ENCODE measurements at regions not wholly inside any gene's neighbourhood (a gene's known extent, or its start where the extent isn't known, plus 50 kb on each side); places are given as distances from the start of the nearest gene placed in this dataset.

- H4K20me1 ChIP-seq (ENCODE audit: insufficient read depth, low read depth, low read length): no peaks in the 10 kb centered on the region
- no peak overlapping the region for H3K9ac ChIP-seq (ENCODE audit: low read length)
- H3K27me3 ChIP-seq (ENCODE audit: low read length): no peaks in the 10 kb centered on the region
- H3K4me3 ChIP-seq (ENCODE audit: low read length): no peak overlapping the region
- H3K36me3 ChIP-seq (ENCODE audit: insufficient read depth, low read length): no peaks in the 10 kb centered on the region
- H3K79me2 ChIP-seq (ENCODE audit: low read length): no peaks in the 10 kb centered on the region
- H3K9me3 ChIP-seq (ENCODE audit: low read length): peaks cover 31% of the 10 kb centered on the region
- H3K9me2 ChIP-seq (replicated peaks; ENCODE audit: insufficient read depth, low read length): no peaks in the 10 kb centered on the region
- no peak for DNase-seq
- no peak overlapping the region for H3K27ac ChIP-seq (ENCODE audit: low read length)
- no peak overlapping the region for H3K4me2 ChIP-seq (ENCODE audit: low read depth, low read length, poor library complexity, severe bottlenecking)
- H2AFZ ChIP-seq (ENCODE audit: low read length): no peak overlapping the region
- no peaks in the 10 kb centered on the region for H3K4me1 ChIP-seq (ENCODE audit: low read length)
Measured at GRCh38 chr4:126056116-126056650, 741.4 kb downstream of the FAT4 start.

- Histone ChIP-seq H3K27me3 (ENCODE audit: low read length) (no peaks in the 10 kb centered on the region), H2AFZ (ENCODE audit: low read length) (no peak overlapping the region), H3K9ac (ENCODE audit: low read length) (no peak overlapping the region), H3K36me3 (ENCODE audit: insufficient read depth, low read length) (no peaks in the 10 kb centered on the region), H3K4me1 (ENCODE audit: low read length) (no peaks in the 10 kb centered on the region), H3K79me2 (ENCODE audit: low read length) (no peaks in the 10 kb centered on the region), H3K4me2 (ENCODE audit: low read depth, low read length, poor library complexity, severe bottlenecking) (no peak overlapping the region), H3K9me3 (ENCODE audit: low read length) (peaks cover 32% of the 10 kb centered on the region), H3K27ac (ENCODE audit: low read length) (no peak overlapping the region), H3K4me3 (ENCODE audit: low read length) (no peak overlapping the region), H4K20me1 (ENCODE audit: insufficient read depth, low read depth, low read length) (no peaks in the 10 kb centered on the region), H3K9me2 (replicated peaks; ENCODE audit: insufficient read depth, low read length) (no peaks in the 10 kb centered on the region)
- no peak for DNase-seq
Measured at GRCh38 chr4:126057371-126057770, 742.6 kb downstream of the FAT4 start.

GRCh38 chr4:126058596-126058995 is 743.8 kb downstream of the FAT4 start:
- H3K27me3 ChIP-seq (ENCODE audit: low read length): no peaks in the 10 kb centered on the region
- H4K20me1 ChIP-seq (ENCODE audit: insufficient read depth, low read depth, low read length): no peaks in the 10 kb centered on the region
- no peaks in the 10 kb centered on the region for H3K36me3 ChIP-seq (ENCODE audit: insufficient read depth, low read length)
- H3K9ac ChIP-seq (ENCODE audit: low read length): no peak overlapping the region
- H3K4me3 ChIP-seq (ENCODE audit: low read length): no peak overlapping the region
- no peaks in the 10 kb centered on the region for H3K9me2 ChIP-seq (replicated peaks; ENCODE audit: insufficient read depth, low read length)
- H3K4me2 ChIP-seq (ENCODE audit: low read depth, low read length, poor library complexity, severe bottlenecking): no peak overlapping the region
- H3K79me2 ChIP-seq (ENCODE audit: low read length): no peaks in the 10 kb centered on the region
- H2AFZ ChIP-seq (ENCODE audit: low read length): no peak overlapping the region
- H3K4me1 ChIP-seq (ENCODE audit: low read length): no peaks in the 10 kb centered on the region
- no peak overlapping the region for H3K27ac ChIP-seq (ENCODE audit: low read length)
- H3K9me3 ChIP-seq (ENCODE audit: low read length): peaks cover 32% of the 10 kb centered on the region
- no peak for DNase-seq

DNA sequence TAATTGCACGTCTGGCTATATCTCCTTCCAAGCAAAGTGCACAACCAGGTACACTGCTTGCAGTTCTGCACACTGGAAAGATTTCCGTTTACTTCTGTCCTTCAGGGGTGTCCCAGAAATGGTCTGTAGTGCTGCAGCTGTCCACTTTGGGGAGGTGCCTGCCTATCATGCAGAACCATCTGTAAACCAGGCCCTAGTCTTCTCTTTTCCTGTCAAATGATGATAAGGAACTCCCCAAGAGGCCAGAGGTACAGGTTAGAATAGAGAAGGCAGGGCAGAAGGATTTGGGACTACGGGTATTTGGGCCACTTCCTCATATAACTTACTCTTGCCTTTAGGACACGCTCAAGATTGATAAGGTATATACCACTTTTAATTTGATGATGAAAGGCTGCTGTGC is 746.9 kb downstream of the FAT4 start:
- Histone ChIP-seq H2AFZ (ENCODE audit: low read length) (no peak overlapping the region), H3K9me3 (ENCODE audit: low read length) (peaks cover 29% of the 10 kb centered on the region), H3K4me3 (ENCODE audit: low read length) (no peak overlapping the region), H3K9me2 (replicated peaks; ENCODE audit: insufficient read depth, low read length) (no peaks in the 10 kb centered on the region), H3K9ac (ENCODE audit: low read length) (no peak overlapping the region), H3K27me3 (ENCODE audit: low read length) (no peaks in the 10 kb centered on the region), H3K4me2 (ENCODE audit: low read depth, low read length, poor library complexity, severe bottlenecking) (no peak overlapping the region), H4K20me1 (ENCODE audit: insufficient read depth, low read depth, low read length) (no peaks in the 10 kb centered on the region), H3K79me2 (ENCODE audit: low read length) (no peaks in the 10 kb centered on the region), H3K4me1 (ENCODE audit: low read length) (no peaks in the 10 kb centered on the region), H3K36me3 (ENCODE audit: insufficient read depth, low read length) (no peaks in the 10 kb centered on the region), H3K27ac (ENCODE audit: low read length) (no peak overlapping the region)
- no peak for DNase-seq

DNA sequence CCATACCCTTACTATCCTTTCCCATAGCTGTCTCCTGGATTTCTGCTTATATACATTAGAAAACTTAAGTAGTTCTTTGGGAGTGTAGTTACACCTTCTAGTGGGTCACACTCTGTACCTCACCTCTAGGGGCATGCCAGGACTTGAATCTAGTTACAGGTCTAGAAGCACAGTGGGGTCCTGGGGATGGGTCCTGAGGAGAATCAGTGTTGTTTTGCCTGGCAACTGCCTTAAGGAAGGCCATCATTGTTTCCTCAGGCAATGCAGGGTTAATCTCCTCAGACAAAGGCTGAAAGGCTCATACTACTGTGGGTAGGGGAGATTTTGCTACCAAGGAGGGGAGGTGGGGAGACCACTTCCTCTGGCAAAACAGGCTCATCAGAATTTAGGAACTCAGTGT is 750.3 kb downstream of the FAT4 start:
- H2AFZ ChIP-seq (ENCODE audit: low read length): no peak overlapping the region
- H3K4me2 ChIP-seq (ENCODE audit: low read depth, low read length, poor library complexity, severe bottlenecking): no peak overlapping the region
- no peaks in the 10 kb centered on the region for H3K36me3 ChIP-seq (ENCODE audit: insufficient read depth, low read length)
- H3K9ac ChIP-seq (ENCODE audit: low read length): no peak overlapping the region
- no peak overlapping the region for H3K4me3 ChIP-seq (ENCODE audit: low read length)
- DNase-seq: no peak
- no peaks in the 10 kb centered on the region for H3K79me2 ChIP-seq (ENCODE audit: low read length)
- no peak overlapping the region for H3K27ac ChIP-seq (ENCODE audit: low read length)
- H3K27me3 ChIP-seq (ENCODE audit: low read length): no peaks in the 10 kb centered on the region
- H3K4me1 ChIP-seq (ENCODE audit: low read length): no peaks in the 10 kb centered on the region
- peaks cover 22% of the 10 kb centered on the region for H3K9me3 ChIP-seq (ENCODE audit: low read length)
- no peaks in the 10 kb centered on the region for H3K9me2 ChIP-seq (replicated peaks; ENCODE audit: insufficient read depth, low read length)
- no peaks in the 10 kb centered on the region for H4K20me1 ChIP-seq (ENCODE audit: insufficient read depth, low read depth, low read length)

- Histone ChIP-seq H3K4me1 (ENCODE audit: low read length) (no peaks in the 10 kb centered on the region), H4K20me1 (ENCODE audit: insufficient read depth, low read depth, low read length) (no peaks in the 10 kb centered on the region), H3K27ac (ENCODE audit: low read length) (no peak overlapping the region), H3K79me2 (ENCODE audit: low read length) (no peaks in the 10 kb centered on the region), H3K36me3 (ENCODE audit: insufficient read depth, low read length) (no peaks in the 10 kb centered on the region), H3K9me3 (ENCODE audit: low read length) (peaks cover 6% of the 10 kb centered on the region), H2AFZ (ENCODE audit: low read length) (no peak overlapping the region), H3K9me2 (replicated peaks; ENCODE audit: insufficient read depth, low read length) (no peaks in the 10 kb centered on the region), H3K4me3 (ENCODE audit: low read length) (no peak overlapping the region), H3K27me3 (ENCODE audit: low read length) (no peaks in the 10 kb centered on the region), H3K9ac (ENCODE audit: low read length) (no peak overlapping the region), H3K4me2 (ENCODE audit: low read depth, low read length, poor library complexity, severe bottlenecking) (no peak overlapping the region)
- DNase-seq: no peak
Measured at GRCh38 chr4:126071346-126072333, 756.9 kb downstream of the FAT4 start.

- DNase-seq: no peak
- Histone ChIP-seq H2AFZ (ENCODE audit: low read length) (no peak overlapping the region), H3K36me3 (ENCODE audit: insufficient read depth, low read length) (no peaks in the 10 kb centered on the region), H3K9me2 (replicated peaks; ENCODE audit: insufficient read depth, low read length) (no peaks in the 10 kb centered on the region), H4K20me1 (ENCODE audit: insufficient read depth, low read depth, low read length) (no peaks in the 10 kb centered on the region), H3K4me3 (ENCODE audit: low read length) (no peak overlapping the region), H3K9ac (ENCODE audit: low read length) (no peak overlapping the region), H3K27me3 (ENCODE audit: low read length) (no peaks in the 10 kb centered on the region), H3K79me2 (ENCODE audit: low read length) (no peaks in the 10 kb centered on the region), H3K4me1 (ENCODE audit: low read length) (no peaks in the 10 kb centered on the region), H3K9me3 (ENCODE audit: low read length) (peaks cover 7% of the 10 kb centered on the region), H3K4me2 (ENCODE audit: low read depth, low read length, poor library complexity, severe bottlenecking) (no peak overlapping the region), H3K27ac (ENCODE audit: low read length) (no peak overlapping the region)
Measured at GRCh38 chr4:126081336-126081735, 766.6 kb downstream of the FAT4 start.

DNA sequence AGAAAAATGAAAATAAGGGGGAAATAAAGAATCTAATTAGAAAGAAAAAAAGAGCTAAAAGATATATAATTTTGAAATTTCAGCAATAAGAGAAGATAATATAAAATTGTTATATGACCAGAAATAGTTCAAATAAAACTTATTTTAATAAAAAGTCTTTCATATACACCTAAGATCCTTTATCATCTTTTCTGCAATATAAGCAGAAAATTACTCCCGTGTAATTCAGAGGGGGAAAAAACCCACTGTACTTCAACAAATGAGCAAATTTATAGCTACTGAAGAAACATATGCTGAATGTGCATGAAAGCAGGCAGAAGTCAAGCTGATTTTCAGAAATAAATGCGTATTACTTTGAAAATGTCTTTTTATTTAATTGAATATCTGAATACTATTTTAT is 771.3 kb downstream of the FAT4 start:
- no peak for DNase-seq
- no peaks in the 10 kb centered on the region for H3K9me2 ChIP-seq (replicated peaks; ENCODE audit: insufficient read depth, low read length)

More for the DNA sequence above, 771.3 kb downstream of the FAT4 start:
- H3K79me2 ChIP-seq (ENCODE audit: low read length): no peaks in the 10 kb centered on the region
- no peaks in the 10 kb centered on the region for H4K20me1 ChIP-seq (ENCODE audit: insufficient read depth, low read depth, low read length)
- no peak overlapping the region for H3K9ac ChIP-seq (ENCODE audit: low read length)
- H3K27me3 ChIP-seq (ENCODE audit: low read length): no peaks in the 10 kb centered on the region
- H3K4me2 ChIP-seq (ENCODE audit: low read depth, low read length, poor library complexity, severe bottlenecking): no peak overlapping the region
- H3K27ac ChIP-seq (ENCODE audit: low read length): no peak overlapping the region
- H3K4me1 ChIP-seq (ENCODE audit: low read length): no peaks in the 10 kb centered on the region
- no peak overlapping the region for H2AFZ ChIP-seq (ENCODE audit: low read length)
- no peak overlapping the region for H3K4me3 ChIP-seq (ENCODE audit: low read length)
- peaks cover 11% of the 10 kb centered on the region for H3K9me3 ChIP-seq (ENCODE audit: low read length)
- no peaks in the 10 kb centered on the region for H3K36me3 ChIP-seq (ENCODE audit: insufficient read depth, low read length)

All from Karpas-422 (cell line).